ENCODE measurements at regions not wholly inside any gene's neighbourhood (a gene's known extent, or its start where the extent isn't known, plus 50 kb on each side); places are given as distances from the start of the nearest gene placed in this dataset.

DNA sequence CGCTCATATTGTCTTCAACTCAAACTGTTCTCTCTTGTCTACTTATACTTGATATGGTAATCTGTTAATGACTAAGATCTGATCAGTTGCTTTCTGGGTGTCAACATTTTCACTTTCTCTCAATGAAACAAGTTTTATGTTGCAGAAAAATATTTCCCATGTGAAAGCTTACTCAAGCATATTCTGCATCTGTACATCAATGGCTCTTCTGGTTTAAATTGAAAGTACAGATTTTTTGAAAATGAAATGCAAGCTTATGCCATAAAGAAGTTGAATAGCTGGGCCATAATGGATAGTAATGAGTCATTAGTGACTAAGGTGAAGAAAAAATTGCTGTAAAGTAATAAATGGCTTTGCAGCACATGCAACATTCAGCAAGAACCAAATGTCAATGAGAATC, 140.7 kb downstream of the BCHE start:
- TF ChIP-seq, protein P1, sequence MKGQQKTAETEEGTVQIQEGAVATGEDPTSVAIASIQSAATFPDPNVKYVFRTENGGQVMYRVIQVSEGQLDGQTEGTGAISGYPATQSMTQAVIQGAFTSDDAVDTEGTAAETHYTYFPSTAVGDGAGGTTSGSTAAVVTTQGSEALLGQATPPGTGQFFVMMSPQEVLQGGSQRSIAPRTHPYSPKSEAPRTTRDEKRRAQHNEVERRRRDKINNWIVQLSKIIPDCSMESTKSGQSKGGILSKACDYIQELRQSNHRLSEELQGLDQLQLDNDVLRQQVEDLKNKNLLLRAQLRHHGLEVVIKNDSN (IDR thresholded peaks at IDR 0.05) = no peak
- TF ChIP-seq ZBTB7A (IDR thresholded peaks at IDR 0.05; ENCODE audit: low read depth) = no peak
- TF ChIP-seq, protein P2, sequence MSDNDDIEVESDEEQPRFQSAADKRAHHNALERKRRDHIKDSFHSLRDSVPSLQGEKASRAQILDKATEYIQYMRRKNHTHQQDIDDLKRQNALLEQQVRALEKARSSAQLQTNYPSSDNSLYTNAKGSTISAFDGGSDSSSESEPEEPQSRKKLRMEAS (IDR thresholded peaks at IDR 0.05) = no peak
- TF ChIP-seq YY1 (IDR thresholded peaks at IDR 0.05; ENCODE audit: low read depth) = no peak
- no peak for TF ChIP-seq EGR1 (IDR thresholded peaks at IDR 0.05)
- TF ChIP-seq RAD21 (IDR thresholded peaks at IDR 0.05; ENCODE audit: low read depth) = no peak
- no peak for TF ChIP-seq CEBPB (IDR thresholded peaks at IDR 0.05)
- no peak for TF ChIP-seq EP300 (IDR thresholded peaks at IDR 0.05; ENCODE audit: borderline replicate concordance)
- no peak for TF ChIP-seq TEAD4 (IDR thresholded peaks at IDR 0.05)
- TF ChIP-seq, protein P3, sequence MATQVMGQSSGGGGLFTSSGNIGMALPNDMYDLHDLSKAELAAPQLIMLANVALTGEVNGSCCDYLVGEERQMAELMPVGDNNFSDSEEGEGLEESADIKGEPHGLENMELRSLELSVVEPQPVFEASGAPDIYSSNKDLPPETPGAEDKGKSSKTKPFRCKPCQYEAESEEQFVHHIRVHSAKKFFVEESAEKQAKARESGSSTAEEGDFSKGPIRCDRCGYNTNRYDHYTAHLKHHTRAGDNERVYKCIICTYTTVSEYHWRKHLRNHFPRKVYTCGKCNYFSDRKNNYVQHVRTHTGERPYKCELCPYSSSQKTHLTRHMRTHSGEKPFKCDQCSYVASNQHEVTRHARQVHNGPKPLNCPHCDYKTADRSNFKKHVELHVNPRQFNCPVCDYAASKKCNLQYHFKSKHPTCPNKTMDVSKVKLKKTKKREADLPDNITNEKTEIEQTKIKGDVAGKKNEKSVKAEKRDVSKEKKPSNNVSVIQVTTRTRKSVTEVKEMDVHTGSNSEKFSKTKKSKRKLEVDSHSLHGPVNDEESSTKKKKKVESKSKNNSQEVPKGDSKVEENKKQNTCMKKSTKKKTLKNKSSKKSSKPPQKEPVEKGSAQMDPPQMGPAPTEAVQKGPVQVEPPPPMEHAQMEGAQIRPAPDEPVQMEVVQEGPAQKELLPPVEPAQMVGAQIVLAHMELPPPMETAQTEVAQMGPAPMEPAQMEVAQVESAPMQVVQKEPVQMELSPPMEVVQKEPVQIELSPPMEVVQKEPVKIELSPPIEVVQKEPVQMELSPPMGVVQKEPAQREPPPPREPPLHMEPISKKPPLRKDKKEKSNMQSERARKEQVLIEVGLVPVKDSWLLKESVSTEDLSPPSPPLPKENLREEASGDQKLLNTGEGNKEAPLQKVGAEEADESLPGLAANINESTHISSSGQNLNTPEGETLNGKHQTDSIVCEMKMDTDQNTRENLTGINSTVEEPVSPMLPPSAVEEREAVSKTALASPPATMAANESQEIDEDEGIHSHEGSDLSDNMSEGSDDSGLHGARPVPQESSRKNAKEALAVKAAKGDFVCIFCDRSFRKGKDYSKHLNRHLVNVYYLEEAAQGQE (IDR thresholded peaks at IDR 0.05; ENCODE audit: low read depth) = no peak
- no peak for TF ChIP-seq FOXM1 (IDR thresholded peaks at IDR 0.05; ENCODE audit: borderline replicate concordance, low read depth)
- TF ChIP-seq TAF1 (IDR thresholded peaks at IDR 0.05; ENCODE audit: low read depth) = no peak
- TF ChIP-seq TCF12 (IDR thresholded peaks at IDR 0.05; ENCODE audit: low read depth) = no peak
- no peak for TF ChIP-seq CREB1 (IDR thresholded peaks at IDR 0.05; ENCODE audit: low read depth)
- TF ChIP-seq NFIC (IDR thresholded peaks at IDR 0.05) = no peak

DNA sequence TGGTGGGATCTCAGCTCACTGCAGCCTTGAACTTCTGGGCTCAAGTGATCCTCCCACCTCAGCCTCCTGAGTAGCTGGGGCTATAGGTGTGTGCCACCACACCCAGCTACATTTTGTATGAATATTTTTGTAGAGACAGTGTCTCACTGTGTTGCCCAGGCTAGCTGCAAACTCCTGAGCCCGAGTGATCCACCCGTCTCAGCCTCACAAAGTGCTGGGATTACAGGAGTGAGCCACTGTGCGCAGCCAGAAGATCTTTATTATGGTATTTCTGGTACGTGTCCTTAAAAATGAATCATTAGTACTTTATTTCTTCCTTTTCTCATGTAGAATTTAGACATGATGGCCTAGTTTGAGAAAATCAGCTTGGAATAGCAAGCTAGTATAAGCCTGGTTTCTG, 153.3 kb downstream of the BCHE start:
- TF ChIP-seq ZBTB7A (IDR thresholded peaks at IDR 0.05; ENCODE audit: low read depth) (no peak), EGR1 (IDR thresholded peaks at IDR 0.05) (no peak), CREB1 (IDR thresholded peaks at IDR 0.05; ENCODE audit: low read depth) (no peak), EP300 (IDR thresholded peaks at IDR 0.05; ENCODE audit: borderline replicate concordance) (no peak), FOXM1 (IDR thresholded peaks at IDR 0.05; ENCODE audit: borderline replicate concordance, low read depth) (no peak)
- TF ChIP-seq, protein P2 (IDR thresholded peaks at IDR 0.05) = no peak

DNA sequence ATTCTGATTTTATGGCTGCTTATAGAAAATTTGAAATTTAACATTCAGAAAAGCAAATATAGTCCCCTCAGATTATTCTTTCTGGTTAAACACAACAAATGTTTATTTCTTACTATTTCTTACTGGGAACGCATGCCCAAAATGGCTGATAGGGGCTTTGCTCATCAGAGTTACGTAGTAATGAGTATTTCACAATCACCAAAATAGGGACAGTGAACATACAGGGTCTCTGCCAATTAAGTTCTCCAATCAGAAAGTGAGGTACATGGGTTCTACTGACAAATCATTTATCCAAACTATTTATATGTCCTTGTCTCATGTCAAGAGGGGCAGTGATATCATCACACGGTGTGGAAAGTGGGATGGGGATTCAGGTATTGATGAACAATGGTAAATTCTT, 154.5 kb downstream of the BCHE start:
- no peak for TF ChIP-seq EGR1 (IDR thresholded peaks at IDR 0.05)
- TF ChIP-seq TAF1 (IDR thresholded peaks at IDR 0.05; ENCODE audit: low read depth) = no peak
- TF ChIP-seq, protein P2 (IDR thresholded peaks at IDR 0.05) = no peak
- no peak for TF ChIP-seq TCF12 (IDR thresholded peaks at IDR 0.05; ENCODE audit: low read depth)
- no peak for TF ChIP-seq TEAD4 (IDR thresholded peaks at IDR 0.05)
- TF ChIP-seq, protein P3 (IDR thresholded peaks at IDR 0.05; ENCODE audit: low read depth) = no peak
- no peak for TF ChIP-seq CREB1 (IDR thresholded peaks at IDR 0.05; ENCODE audit: low read depth)
- no peak for TF ChIP-seq ZBTB7A (IDR thresholded peaks at IDR 0.05; ENCODE audit: low read depth)
- TF ChIP-seq RAD21 (IDR thresholded peaks at IDR 0.05; ENCODE audit: low read depth) = no peak
- TF ChIP-seq NFIC (IDR thresholded peaks at IDR 0.05) = no peak
- TF ChIP-seq YY1 (IDR thresholded peaks at IDR 0.05; ENCODE audit: low read depth) = no peak
- TF ChIP-seq, protein P1 (IDR thresholded peaks at IDR 0.05) = no peak
- no peak for TF ChIP-seq CEBPB (IDR thresholded peaks at IDR 0.05)
- TF ChIP-seq FOXM1 (IDR thresholded peaks at IDR 0.05; ENCODE audit: borderline replicate concordance, low read depth) = no peak
- TF ChIP-seq EP300 (IDR thresholded peaks at IDR 0.05; ENCODE audit: borderline replicate concordance) = no peak

DNA sequence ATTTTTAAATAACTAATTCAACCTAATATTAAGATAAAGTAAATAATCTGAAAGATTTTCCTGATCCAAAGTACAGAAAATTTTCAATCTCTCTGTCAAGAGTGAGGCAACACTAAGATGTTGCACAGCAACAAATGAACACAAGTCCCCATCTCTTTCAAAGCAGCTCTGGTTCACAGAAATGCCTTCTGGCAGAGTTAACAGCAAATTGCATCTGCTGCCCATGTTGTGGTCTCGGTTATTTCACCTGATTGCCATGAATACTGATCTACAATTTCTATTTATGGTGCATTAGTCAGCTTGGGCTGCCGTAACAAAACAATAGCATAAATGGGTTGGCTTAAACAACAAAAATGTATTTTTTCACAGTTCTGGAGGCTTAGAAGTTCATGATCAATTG, 167.3 kb downstream of the BCHE start:
- TF ChIP-seq RAD21 (IDR thresholded peaks at IDR 0.05; ENCODE audit: low read depth) (no peak), CEBPB (IDR thresholded peaks at IDR 0.05) (no peak), TAF1 (IDR thresholded peaks at IDR 0.05; ENCODE audit: low read depth) (no peak), YY1 (IDR thresholded peaks at IDR 0.05; ENCODE audit: low read depth) (no peak), TEAD4 (IDR thresholded peaks at IDR 0.05) (no peak), CREB1 (IDR thresholded peaks at IDR 0.05; ENCODE audit: low read depth) (no peak), FOXM1 (IDR thresholded peaks at IDR 0.05; ENCODE audit: borderline replicate concordance, low read depth) (no peak), EP300 (IDR thresholded peaks at IDR 0.05; ENCODE audit: borderline replicate concordance) (no peak), NFIC (IDR thresholded peaks at IDR 0.05) (no peak)
- TF ChIP-seq, protein P2 (IDR thresholded peaks at IDR 0.05) = no peak
- TF ChIP-seq, protein P3 (IDR thresholded peaks at IDR 0.05; ENCODE audit: low read depth) = no peak
- TF ChIP-seq, protein P1 (IDR thresholded peaks at IDR 0.05) = no peak

Data from Ishikawa (cell line).